ENCODE measurements at regions not wholly inside any gene's neighbourhood (a gene's known extent, or its start where the extent isn't known, plus 50 kb on each side); places are given as distances from the start of the nearest gene placed in this dataset.
"Not testable (repeated sequence)": the region's sequence is repeated elsewhere in the genome, so short reads cannot be mapped to it uniquely, and the experiment has no call there.

DNA sequence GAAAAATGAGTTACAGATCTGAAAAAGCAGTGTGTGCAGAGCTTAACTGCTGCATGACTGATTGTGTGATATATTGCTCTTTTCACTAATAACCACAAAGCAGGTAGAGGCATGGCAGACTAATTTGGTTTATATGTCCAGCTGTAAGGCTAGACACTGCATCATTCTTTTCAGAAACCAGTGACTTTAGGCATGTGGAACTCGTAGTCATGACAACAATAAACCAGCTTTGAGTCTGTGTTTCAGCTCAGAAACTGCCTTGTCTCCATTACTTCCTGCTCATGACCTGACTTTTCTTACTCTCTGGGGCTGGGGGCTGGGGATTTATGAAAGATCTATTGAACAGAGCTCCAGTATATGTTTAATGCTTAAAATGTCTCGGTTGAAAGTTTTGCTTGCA lies 146.8 kb upstream of the LRIG3 start:
- Mint-ChIP-seq H3K9me3 (no peaks in the 10 kb centered on the region), H3K27me3 (no peaks in the 10 kb centered on the region), H3K27ac (no peak overlapping the region), H3K36me3 (no peaks in the 10 kb centered on the region), H3K4me3 (no peak overlapping the region), H3K4me1 (no peaks in the 10 kb centered on the region)
- no peak for ATAC-seq (ENCODE audit: low read depth)
- POLR2A ChIA-PET, result no interaction called here
- no peak for DNase-seq

- H3K4me1 Mint-ChIP-seq, result no peaks in the 10 kb centered on the region
- H3K36me3 Mint-ChIP-seq, result no peaks in the 10 kb centered on the region
- no peak overlapping the region for H3K27ac Mint-ChIP-seq
- no peak overlapping the region for H3K4me3 Mint-ChIP-seq
- no peaks in the 10 kb centered on the region for H3K27me3 Mint-ChIP-seq
- H3K9me3 Mint-ChIP-seq, result no peaks in the 10 kb centered on the region
- POLR2A ChIA-PET, result no interaction called here
- DNase-seq (no peak), ATAC-seq (ENCODE audit: low read depth) (no peak)
These were observed 146.1 kb upstream of the LRIG3 start for GRCh38 chr12:59066445-59066844.

DNA sequence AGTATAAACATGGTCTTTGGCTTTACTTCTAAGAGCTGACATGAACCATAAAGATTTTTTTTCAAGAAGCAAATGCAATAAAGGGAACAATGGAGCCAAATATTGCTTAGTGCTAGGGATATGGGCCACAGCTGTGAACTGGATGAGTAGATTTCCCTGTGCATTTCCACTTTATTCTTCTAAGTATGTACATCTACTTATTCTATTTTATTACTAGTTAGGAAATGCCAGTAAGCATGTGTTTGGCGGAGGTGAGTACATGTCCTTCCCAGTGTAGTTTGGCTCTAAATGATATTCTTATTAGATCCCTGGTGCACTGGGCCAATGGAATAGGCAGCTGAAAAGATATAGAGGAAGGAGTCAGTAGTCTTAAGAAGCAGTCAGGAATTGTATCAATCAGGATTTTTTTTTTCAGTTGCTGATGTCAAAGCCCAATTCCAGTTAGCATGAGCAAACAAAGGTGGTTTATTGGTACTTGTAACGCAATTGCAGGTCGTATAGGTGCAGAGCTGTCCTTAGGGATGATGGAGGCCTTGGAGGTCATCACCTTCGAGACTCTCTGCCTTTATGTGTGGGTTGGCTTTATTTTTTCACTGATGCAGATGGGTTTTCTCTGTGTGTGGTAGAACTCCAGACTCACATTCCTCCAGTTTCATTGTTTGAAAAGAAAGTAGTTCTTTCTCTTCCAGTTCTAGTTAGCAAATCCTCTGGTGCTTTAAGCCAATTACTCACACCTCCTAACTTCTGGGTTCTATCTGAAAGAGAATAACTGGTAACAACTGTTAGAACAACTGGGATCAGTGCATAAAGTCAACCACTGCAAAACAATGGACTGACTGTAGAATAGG lies 139.0 kb upstream of the LRIG3 start:
- no peak for DNase-seq
- Mint-ChIP-seq H3K4me3 (no peak overlapping the region), H3K9me3 (peaks cover 1% of the 10 kb centered on the region), H3K36me3 (no peaks in the 10 kb centered on the region), H3K4me1 (peaks cover 1% of the 10 kb centered on the region), H3K27me3 (no peaks in the 10 kb centered on the region), H3K27ac (no peak overlapping the region)
- POLR2A ChIA-PET, result no interaction called here
- no peak for ATAC-seq (ENCODE audit: low read depth)

DNA sequence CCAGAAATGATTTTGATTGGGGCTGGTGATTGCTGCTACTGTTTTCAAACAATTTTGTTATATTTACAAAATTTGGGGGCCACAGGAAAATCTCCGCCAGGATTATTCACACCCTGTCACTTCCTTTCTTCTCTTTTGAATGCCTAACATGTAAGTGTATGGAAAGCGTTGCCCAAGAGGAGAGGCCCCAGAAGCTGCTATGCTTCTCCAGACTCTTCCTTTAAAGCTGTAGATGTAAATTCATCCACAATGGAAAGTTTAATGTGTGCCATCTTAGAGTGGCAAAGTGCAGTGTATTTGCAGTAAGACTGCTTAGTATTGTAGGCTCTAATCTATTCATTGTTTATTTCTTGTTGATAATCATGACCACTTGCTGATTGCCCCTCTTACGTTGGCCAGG lies 136.7 kb upstream of the LRIG3 start:
- Mint-ChIP-seq H3K27ac (no peak overlapping the region), H3K36me3 (no peaks in the 10 kb centered on the region), H3K9me3 (peaks cover 1% of the 10 kb centered on the region), H3K4me3 (no peak overlapping the region), H3K27me3 (no peaks in the 10 kb centered on the region), H3K4me1 (peaks cover 1% of the 10 kb centered on the region)
- POLR2A ChIA-PET, result no interaction called here
- DNase-seq, result no peak
- ATAC-seq (ENCODE audit: low read depth), result no peak

GRCh38 chr12:59055204-59055860 lies 135.0 kb upstream of the LRIG3 start:
- peaks cover 1% of the 10 kb centered on the region for H3K9me3 Mint-ChIP-seq
- no peak for DNase-seq
- no peak overlapping the region for H3K4me3 Mint-ChIP-seq
- no peaks in the 10 kb centered on the region for H3K27me3 Mint-ChIP-seq
- H3K4me1 Mint-ChIP-seq, result peaks cover 1% of the 10 kb centered on the region
- H3K27ac Mint-ChIP-seq, result no peak overlapping the region
- H3K36me3 Mint-ChIP-seq, result no peaks in the 10 kb centered on the region
- POLR2A ChIA-PET, result no interaction called here
- no peak for ATAC-seq (ENCODE audit: low read depth)

DNA sequence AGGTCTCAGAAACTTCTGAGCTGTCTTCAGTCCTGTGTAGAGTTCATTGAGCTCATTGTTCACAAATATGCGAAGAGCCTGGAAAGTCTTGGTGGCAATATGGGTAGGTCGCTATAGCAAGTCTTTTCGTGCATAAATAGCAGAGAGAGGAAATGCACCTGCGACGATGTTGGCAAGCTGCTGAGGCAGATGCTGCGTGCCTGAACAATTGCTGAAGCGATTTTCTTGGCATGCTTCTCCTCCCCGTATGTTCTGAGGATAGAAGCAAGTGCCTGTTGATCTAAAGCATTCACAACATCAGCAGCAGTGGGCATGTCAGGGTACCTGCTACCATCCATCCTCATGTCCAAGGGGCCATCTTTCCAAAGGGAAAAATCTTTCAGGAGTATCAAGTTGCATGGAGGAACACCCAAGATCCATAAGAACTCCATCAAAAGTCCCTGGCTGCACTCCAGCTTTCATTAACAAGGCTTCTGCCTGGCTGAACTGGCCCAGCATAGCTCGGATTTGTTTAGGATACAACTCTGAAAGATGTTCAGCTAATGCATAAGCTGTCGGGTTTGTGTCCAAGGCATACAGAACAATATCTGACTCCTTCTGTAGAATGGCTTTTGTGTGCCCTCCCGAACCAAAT lies 133.1 kb upstream of the LRIG3 start:
- POLR2A ChIA-PET; H3K4me1 Mint-ChIP-seq; H3K27ac Mint-ChIP-seq; H3K36me3 Mint-ChIP-seq; H3K9me3 Mint-ChIP-seq; ATAC-seq (ENCODE audit: low read depth); DNase-seq; H3K4me3 Mint-ChIP-seq; H3K27me3 Mint-ChIP-seq: not testable (repeated sequence)

DNA sequence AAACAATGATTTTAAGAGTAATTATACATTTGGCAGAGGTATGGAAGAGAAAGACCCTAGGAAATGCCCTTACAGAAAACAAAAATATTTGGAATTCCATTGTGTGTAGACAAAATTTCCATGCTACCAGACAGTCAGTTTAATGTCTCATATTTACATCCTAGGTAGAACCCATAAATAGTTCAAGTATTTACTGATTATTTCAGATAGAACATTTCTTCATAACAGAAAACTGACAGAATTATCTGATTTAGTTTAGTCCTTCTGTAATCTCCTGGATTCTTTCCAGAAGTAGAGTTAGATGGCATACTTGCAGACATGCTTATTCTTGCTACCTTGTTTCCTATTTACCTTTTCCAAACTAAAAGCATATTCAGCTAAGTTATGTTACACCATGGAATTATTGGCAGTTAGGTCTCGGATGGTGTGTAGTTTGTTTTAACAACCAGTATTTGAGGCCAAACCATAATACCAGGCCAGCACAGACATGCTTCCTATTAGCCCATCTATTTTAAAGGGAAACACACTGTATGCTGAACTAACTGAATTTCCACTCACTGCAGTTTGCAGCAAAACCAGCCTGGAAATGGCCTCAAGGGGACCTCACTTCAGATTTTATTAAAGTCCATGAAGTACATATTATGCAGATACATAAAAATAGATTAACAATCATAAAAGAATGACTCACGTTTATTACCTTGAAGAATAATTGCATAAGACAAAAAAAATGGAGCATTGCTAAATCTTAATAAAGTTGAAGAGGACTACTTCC lies 126.6 kb upstream of the LRIG3 start:
- no peaks in the 10 kb centered on the region for H3K9me3 Mint-ChIP-seq
- H3K36me3 Mint-ChIP-seq, result no peaks in the 10 kb centered on the region
- no peak for ATAC-seq (ENCODE audit: low read depth)
- no peak overlapping the region for H3K4me3 Mint-ChIP-seq
- no peak for DNase-seq
- H3K4me1 Mint-ChIP-seq, result no peaks in the 10 kb centered on the region
- POLR2A ChIA-PET, result no interaction called here
- no peaks in the 10 kb centered on the region for H3K27me3 Mint-ChIP-seq
- no peak overlapping the region for H3K27ac Mint-ChIP-seq

DNA sequence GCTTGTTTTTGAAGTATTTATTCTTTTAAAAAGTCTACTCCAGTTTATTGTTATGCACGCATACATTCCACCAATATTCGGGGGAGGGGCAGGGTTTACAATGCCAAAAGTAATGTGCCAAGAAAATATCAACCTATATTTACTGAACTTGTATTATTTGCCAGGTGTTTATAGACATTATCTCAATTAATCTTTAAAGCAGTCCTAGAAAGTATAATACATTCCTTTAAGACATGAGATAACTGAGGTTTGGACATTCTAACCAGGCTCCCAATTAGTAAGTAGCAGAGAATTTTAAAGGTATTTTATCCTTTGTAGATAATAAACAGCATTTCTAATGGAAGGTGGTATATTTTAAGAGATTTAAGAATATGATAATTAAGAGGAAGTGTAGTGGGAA lies 124.5 kb upstream of the LRIG3 start:
- DNase-seq (no peak), ATAC-seq (ENCODE audit: low read depth) (no peak)
- no peaks in the 10 kb centered on the region for H3K36me3 Mint-ChIP-seq
- no peaks in the 10 kb centered on the region for H3K27me3 Mint-ChIP-seq
- H3K9me3 Mint-ChIP-seq, result peaks cover 1% of the 10 kb centered on the region
- no peak overlapping the region for H3K4me3 Mint-ChIP-seq
- no peak overlapping the region for H3K27ac Mint-ChIP-seq
- no peaks in the 10 kb centered on the region for H3K4me1 Mint-ChIP-seq
- POLR2A ChIA-PET, result no interaction called here

DNA sequence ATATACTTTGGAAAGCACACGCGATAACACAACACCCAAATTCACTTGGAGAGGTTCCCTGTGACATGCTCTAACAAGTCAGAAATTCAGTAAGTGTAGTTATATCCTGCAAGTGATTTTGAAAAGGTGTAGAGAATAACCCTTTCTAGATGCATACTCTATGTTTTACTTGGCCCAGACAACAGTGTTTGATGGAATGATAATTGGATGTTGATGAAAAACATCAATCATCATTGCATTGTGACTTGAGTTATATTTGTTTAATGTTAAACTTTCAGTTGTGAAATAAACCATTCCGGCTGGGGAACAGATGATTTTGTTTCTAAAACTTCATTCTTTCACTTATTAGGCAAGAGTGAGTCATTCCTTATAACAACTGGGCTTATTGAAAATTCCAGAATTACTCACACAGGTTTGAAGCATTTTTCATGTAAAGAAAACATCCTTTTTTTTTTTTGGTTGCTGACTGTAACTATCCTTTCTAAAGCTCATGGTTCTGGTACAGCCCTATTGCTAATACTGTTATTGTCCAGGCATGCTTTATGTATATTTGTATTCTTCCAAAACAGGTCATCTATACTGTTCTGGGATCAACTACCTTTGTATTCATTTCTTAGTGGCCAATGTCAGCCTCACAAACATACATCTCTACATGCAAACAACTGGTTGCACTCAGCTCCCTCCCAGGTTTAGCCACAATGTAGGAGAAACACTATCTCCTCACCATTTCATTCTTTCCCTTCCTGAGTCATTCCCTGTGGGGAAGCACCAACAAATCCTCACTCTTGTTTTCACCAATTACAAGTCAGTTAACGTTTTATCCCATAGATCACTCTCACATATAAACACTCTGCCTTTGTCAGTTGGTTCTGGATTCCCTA lies 121.2 kb upstream of the LRIG3 start:
- no peak overlapping the region for H3K4me3 Mint-ChIP-seq
- H3K9me3 Mint-ChIP-seq, result peaks cover 1% of the 10 kb centered on the region
- H3K27me3 Mint-ChIP-seq, result no peaks in the 10 kb centered on the region
- no peak overlapping the region for H3K27ac Mint-ChIP-seq
- H3K36me3 Mint-ChIP-seq, result no peaks in the 10 kb centered on the region
- ATAC-seq (ENCODE audit: low read depth) (no peak), DNase-seq (no peak)
- H3K4me1 Mint-ChIP-seq, result no peaks in the 10 kb centered on the region
- POLR2A ChIA-PET, result no interaction called here

DNA sequence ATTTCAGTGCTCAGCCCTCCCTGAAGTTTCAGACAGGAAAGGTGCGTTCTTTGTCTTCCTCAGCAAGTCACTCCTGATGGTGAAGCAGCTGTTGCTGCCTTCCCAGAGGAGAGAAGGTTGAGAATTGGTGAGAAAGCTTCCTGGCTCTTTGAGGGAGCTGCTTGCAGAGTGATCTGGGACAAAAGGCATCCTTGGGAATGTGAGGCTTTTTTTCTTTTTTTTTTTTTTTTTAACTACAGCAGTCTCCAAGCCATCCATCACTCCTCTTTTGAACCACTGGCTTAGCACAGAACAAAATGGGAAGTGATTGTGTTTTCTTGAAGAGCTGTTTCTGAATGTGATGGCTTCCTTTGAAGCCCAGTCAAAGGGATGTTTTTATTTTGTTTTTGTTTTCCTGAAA lies 120.4 kb upstream of the LRIG3 start:
- no peak for DNase-seq
- Mint-ChIP-seq H3K4me3 (no peak overlapping the region), H3K27me3 (no peaks in the 10 kb centered on the region), H3K27ac (no peak overlapping the region), H3K36me3 (no peaks in the 10 kb centered on the region), H3K9me3 (peaks cover 1% of the 10 kb centered on the region), H3K4me1 (no peaks in the 10 kb centered on the region)
- ATAC-seq (ENCODE audit: low read depth), result no peak
- POLR2A ChIA-PET, result no interaction called here

- Mint-ChIP-seq H3K27ac (no peak overlapping the region), H3K4me3 (no peak overlapping the region), H3K27me3 (no peaks in the 10 kb centered on the region), H3K36me3 (no peaks in the 10 kb centered on the region), H3K9me3 (peaks cover 1% of the 10 kb centered on the region), H3K4me1 (no peaks in the 10 kb centered on the region)
- ATAC-seq (ENCODE audit: low read depth) (no peak), DNase-seq (no peak)
- POLR2A ChIA-PET, result no interaction called here
These were observed 119.7 kb upstream of the LRIG3 start for GRCh38 chr12:59040043-59040442.

DNA sequence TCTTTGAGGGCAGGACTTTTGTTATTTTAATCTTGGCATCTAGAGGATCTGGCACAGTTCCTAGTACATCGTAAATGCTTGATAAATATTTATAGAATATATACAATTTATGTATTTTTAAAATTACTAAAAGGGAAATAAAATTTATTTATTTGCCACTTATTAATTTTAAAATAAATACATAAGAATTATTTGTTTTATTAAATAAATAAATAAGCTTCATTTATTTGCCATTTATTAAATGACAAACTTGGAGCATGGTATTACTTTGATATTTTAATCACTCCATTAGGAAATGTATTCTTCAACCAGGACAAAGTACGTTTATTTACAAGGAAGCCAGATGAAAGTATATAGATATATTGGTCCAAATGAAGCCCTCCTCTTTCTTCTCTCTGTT lies 118.7 kb upstream of the LRIG3 start:
- H3K4me3 Mint-ChIP-seq, result no peak overlapping the region
- H3K9me3 Mint-ChIP-seq, result peaks cover 1% of the 10 kb centered on the region
- no peaks in the 10 kb centered on the region for H3K27me3 Mint-ChIP-seq
- no peak for DNase-seq
- H3K4me1 Mint-ChIP-seq, result no peaks in the 10 kb centered on the region
- ATAC-seq (ENCODE audit: low read depth), result no peak
- H3K36me3 Mint-ChIP-seq, result no peaks in the 10 kb centered on the region
- POLR2A ChIA-PET, result no interaction called here
- H3K27ac Mint-ChIP-seq, result no peak overlapping the region

Data from activated naive CD8-positive, alpha-beta T cell treated with anti-CD3 and anti-CD28 coated beads, Interleukin-2, amount 10 ng/mL, durations not matched to agents 7 days and 5 days (primary cell).